A549 (cell line): ENCODE measurements at regions not wholly inside any gene's neighbourhood (a gene's known extent, or its start where the extent isn't known, plus 50 kb on each side); places are given as distances from the start of the nearest gene placed in this dataset.

Source experiments
- ATAC-seq, 2 experiments: fragments of 200-7000 bp in 1 of 2; fragments of >200 bp in 1 of 2; cut with Nextera tagmentation in 1 of 2; cut with Tn5 transposase in 1 of 2; 3 replicates each; pipeline versions ENCODE4 v1.8.0 to v1.9.1; 2018 to 2020; ENCODE audit warnings: mild to moderate bottlenecking in 1 of 2, moderate library complexity in 1 of 2
- CTCF ChIA-PET: fragments of 300-600 bp; sonication (Branson Sonifier 250); formaldehyde crosslinking; extraction: SDS; loops from one replicate; lab custom pipeline; 2021; ENCODE audit warnings: antibody characterized with exemption, inconsistent platforms; lab: Yijun Ruan, JAX
- POLR2A ChIA-PET: fragments of 350-600 bp; formaldehyde crosslinking; extraction: SDS; loops from one replicate; lab custom pipeline; 2021; ENCODE audit warnings: antibody characterized with exemption, inconsistent platforms; lab: Yijun Ruan, JAX
- DNase-seq, 2 experiments: peaks; one replicate each; pipeline versions ENCODE4 v3.0.0 to v3.0.0-alpha.2; 2011 to 2016; ENCODE audit warnings: low read depth in 1 of 2, low spot score in 1 of 2
- FAIRE-seq: peaks from 2 replicates; lab custom pipeline; 2011; peaks lifted over from hg19 to GRCh38; lab: Jason Lieb, UNC
- H3K27ac ChIP-seq, 2 experiments: fragments of >200 bp; sonication (Bioruptor Twin); formaldehyde crosslinking; 3 replicates each; pipeline ENCODE4 v1.5.1; 2016 to 2017
- H3K4me1 ChIP-seq: fragments of >200 bp; sonication (Bioruptor Twin); formaldehyde crosslinking; 3 replicates; pipeline ENCODE4 v1.6.1; 2016
- H3K4me2 ChIP-seq: fragments of >200 bp; sonication (Bioruptor Twin); formaldehyde crosslinking; 3 replicates; pipeline ENCODE4 v1.6.1; 2016
- H3K4me3 ChIP-seq: fragments of >200 bp; sonication (Bioruptor Twin); formaldehyde crosslinking; 3 replicates; pipeline ENCODE4 v1.5.1; 2016
- H3K9me3 ChIP-seq: fragments of >200 bp; sonication (Bioruptor Twin); formaldehyde crosslinking; 3 replicates; pipeline ENCODE4 v1.6.1; 2016
- BHLHE40 ChIP-seq: IDR thresholded peaks from 2 replicates; pipeline ENCODE4 v1.6.1; 2012; ENCODE audit warnings: low read depth, low read length, inconsistent platforms
- CBX2 ChIP-seq: fragments of 200-600 bp; sonication (generic); IDR thresholded peaks from 2 replicates; pipeline ENCODE4 v1.6.1; 2016; ENCODE audit warnings: low read depth, mild to moderate bottlenecking, borderline replicate concordance
- E2F6 ChIP-seq: IDR thresholded peaks from 2 replicates; pipeline ENCODE4 v1.6.1; 2012; ENCODE audit warnings: low read depth, borderline replicate concordance
- EHF ChIP-seq: fragments of 250-450 bp; sonication (Bioruptor Pico); IDR thresholded peaks from 2 replicates; pipeline ENCODE4 v1.5.0; 2020; ENCODE audit warnings: mild to moderate bottlenecking
- ELK1 ChIP-seq: fragments of 150-350 bp; IDR thresholded peaks from 2 replicates; pipeline ENCODE4 v1.6.1; 2014; ENCODE audit warnings: low read depth, mild to moderate bottlenecking, low read length
- FOSB ChIP-seq: fragments of 250-450 bp; sonication (Bioruptor Pico); IDR thresholded peaks from 2 replicates; pipeline ENCODE4 v1.5.0; 2020; ENCODE audit warnings: mild to moderate bottlenecking, moderate library complexity
- FOXS1 ChIP-seq: fragments of 250-450 bp; sonication (Bioruptor Pico); IDR thresholded peaks from 2 replicates; pipeline ENCODE4 v1.5.0; 2020; ENCODE audit warnings: mild to moderate bottlenecking, moderate library complexity
- HEYL ChIP-seq: fragments of 250-450 bp; sonication (Bioruptor Pico); IDR thresholded peaks from 2 replicates; pipeline ENCODE4 v1.8.0; 2021; ENCODE audit warnings: mild to moderate bottlenecking, moderate library complexity
- HOXA7 ChIP-seq: fragments of 250-450 bp; sonication (Bioruptor Pico); IDR thresholded peaks from 2 replicates; pipeline ENCODE4 v1.5.0; 2020; ENCODE audit warnings: mild to moderate bottlenecking, moderate library complexity
- JUN ChIP-seq, 2 experiments: fragments of >200 bp; sonication (Bioruptor Twin); formaldehyde crosslinking; IDR thresholded peaks; 2 replicates in 1 of 2; 3 replicates in 1 of 2; pipeline ENCODE4 v1.6.1; 2016 to 2017
- KDM1A ChIP-seq: fragments of 200-600 bp; sonication (generic); IDR thresholded peaks from 2 replicates; pipeline ENCODE4 v1.6.1; 2016; ENCODE audit warnings: low read depth, mild to moderate bottlenecking
- KDM5A ChIP-seq: fragments of 200-600 bp; sonication (generic); IDR thresholded peaks from 2 replicates; pipeline ENCODE4 v1.6.1; 2016; ENCODE audit warnings: antibody characterized with exemption, mild to moderate bottlenecking
- MAFK ChIP-seq: fragments of 450-650 bp; IDR thresholded peaks from 2 replicates; pipeline ENCODE4 v1.6.1; 2014; ENCODE audit not compliant: partially characterized antibody
- MYC ChIP-seq: IDR thresholded peaks from 2 replicates; pipeline ENCODE4 v1.6.1; 2012; ENCODE audit warnings: mild to moderate bottlenecking, inconsistent platforms, low read length, improper control_type of control experiment, borderline replicate concordance
- NR3C1 ChIP-seq: fragments of >200 bp; sonication (Bioruptor Twin); formaldehyde crosslinking; IDR thresholded peaks from 3 replicates; pipeline ENCODE4 v1.6.1; 2017
- POLR2AphosphoS2 ChIP-seq: conservative IDR thresholded peaks from 2 replicates; pipeline ENCODE4 v1.6.1; 2012; ENCODE audit warnings: low read length, improper control_type of control experiment, inconsistent platforms
- RAD21 ChIP-seq, 2 experiments: fragments of >200 bp in 1 of 2; sonication (Bioruptor Twin) in 1 of 2; formaldehyde crosslinking in 1 of 2; IDR thresholded peaks in 1 of 2; conservative IDR thresholded peaks in 1 of 2; 2 replicates in 1 of 2; 3 replicates in 1 of 2; pipeline ENCODE4 v1.6.1; 2012 to 2018; ENCODE audit warnings: inconsistent platforms in 1 of 2
- RCOR1 ChIP-seq: fragments of 150-350 bp; IDR thresholded peaks from 2 replicates; pipeline ENCODE4 v1.6.1; 2014; ENCODE audit warnings: antibody characterized with exemption, low read length, low read depth
- REST ChIP-seq: fragments of 200-600 bp; sonication (generic); IDR thresholded peaks from 2 replicates; pipeline ENCODE4 v1.6.1; 2016; ENCODE audit warnings: antibody characterized with exemption, mild to moderate bottlenecking, moderate library complexity
- RNF2 ChIP-seq: fragments of 200-600 bp; sonication (generic); IDR thresholded peaks from 2 replicates; pipeline ENCODE4 v1.6.1; 2016; ENCODE audit warnings: low read depth, mild to moderate bottlenecking, antibody characterized with exemption, moderate library complexity, borderline replicate concordance
- SREBF2 ChIP-seq: fragments of 450-650 bp; IDR thresholded peaks from 2 replicates; pipeline ENCODE4 v1.6.1; 2014; ENCODE audit warnings: mild to moderate bottlenecking, moderate library complexity
- TFCP2L1 ChIP-seq: fragments of 250-450 bp; sonication (Bioruptor Pico); IDR thresholded peaks from 2 replicates; pipeline ENCODE4 v1.5.0; 2021; ENCODE audit warnings: mild to moderate bottlenecking
- TP53 ChIP-seq: fragments of 250-450 bp; sonication (Bioruptor Pico); IDR thresholded peaks from 2 replicates; pipeline ENCODE4 v1.5.0; 2021; ENCODE audit warnings: mild to moderate bottlenecking, moderate library complexity
- USF2 ChIP-seq: fragments of 450-650 bp; IDR thresholded peaks from 2 replicates; pipeline ENCODE4 v1.6.1; 2014; ENCODE audit warnings: antibody characterized with exemption
- ZC3H11A ChIP-seq: fragments of 450-650 bp; IDR thresholded peaks from 2 replicates; pipeline ENCODE4 v1.6.1; 2014; ENCODE audit warnings: antibody characterized with exemption, mild to moderate bottlenecking
- ZNF302 ChIP-seq: fragments of 250-450 bp; sonication (Bioruptor Pico); IDR thresholded peaks from 2 replicates; pipeline ENCODE4 v1.9.0; 2021; ENCODE audit warnings: inconsistent platforms, mild to moderate bottlenecking, moderate library complexity
- ZSCAN20 ChIP-seq: fragments of 250-450 bp; sonication (Bioruptor Pico); IDR thresholded peaks from 2 replicates; pipeline ENCODE4 v1.8.0; 2022; ENCODE audit warnings: mild to moderate bottlenecking, moderate library complexity
- WGBS: methylation state at CpG from one replicate; pipeline ENCODE4 v1.1.6; 2017; ENCODE audit errors: missing lambda C conversion rate; 5-methylcytosine and 5-hydroxymethylcytosine counted together

GRCh38 chr5:18699681-18700080 lies 1065.4 kb downstream of the TAF11L14 start:
- TF ChIP-seq MYC (no peak), TFCP2L1 (CRISPR knock-in tag) (no peak), RNF2 (no peak), MAFK (no peak), HOXA7 (CRISPR knock-in tag) (no peak), SREBF2 (no peak), E2F6 (no peak), CBX2 (no peak), TP53 (no peak), ZSCAN20 (CRISPR knock-in tag) (no peak), REST (no peak), POLR2AphosphoS2 (no peak), USF2 (no peak), FOXS1 (no peak), FOSB (CRISPR knock-in tag) (no peak), JUN (IDR thresholded peaks at IDR 0.05) (no peak), BHLHE40 (no peak)
- ATAC-seq = no peak
- Histone ChIP-seq H3K9me3 (no peaks in the 10 kb centered on the region), H3K4me1 (no peaks in the 10 kb centered on the region), H3K27ac (no peak overlapping the region), H3K4me2 (no peak overlapping the region), H3K4me3 (no peak overlapping the region)
- WGBS = 3% methylated on average over 1 of the region's 1 CpG
- FAIRE-seq = no peak
- CTCF ChIA-PET = interaction anchor here (0.6 to 3.9 kb wide), 13 partner anchors 9 to 316 kb away, joined by 3 to 34 read pairs (median 3); no protein-coding TSS in a partner anchor
- POLR2A ChIA-PET = no interaction called here
- no peak for DNase-seq

GRCh38 chr5:18702821-18703220 lies 1068.6 kb downstream of the TAF11L14 start:
- Histone ChIP-seq H3K4me2 (no peak overlapping the region), H3K4me3 (no peak overlapping the region), H3K4me1 (no peaks in the 10 kb centered on the region), H3K27ac (no peak overlapping the region), H3K9me3 (no peaks in the 10 kb centered on the region)
- CTCF ChIA-PET = interaction anchor here (1.0 kb wide), 1 partner anchor 309 kb away, joined by 3 read pairs; no protein-coding TSS in a partner anchor
- POLR2A ChIA-PET = no interaction called here
- no peak for ATAC-seq
- TF ChIP-seq HOXA7 (CRISPR knock-in tag) = no peak
- TF ChIP-seq CBX2 = no peak
- TF ChIP-seq ELK1 = no peak
- TF ChIP-seq POLR2AphosphoS2 = no peak
- TF ChIP-seq NR3C1 = no peak
- no peak for TF ChIP-seq RNF2
- no peak for TF ChIP-seq RCOR1
- TF ChIP-seq JUN (IDR thresholded peaks at IDR 0.05) = no peak
- TF ChIP-seq EHF = no peak
- no peak for TF ChIP-seq KDM5A
- TF ChIP-seq HEYL (CRISPR knock-in tag) = no peak
- no peak for TF ChIP-seq RAD21 (conservative IDR thresholded peaks at IDR 0.05 in 1 of 2, IDR thresholded peaks at IDR 0.05 in 1 of 2)
- TF ChIP-seq ZC3H11A = no peak
- TF ChIP-seq ZNF302 (CRISPR knock-in tag) = no peak
- no peak for TF ChIP-seq KDM1A
- FAIRE-seq = no peak
- no peak for DNase-seq
- 9% methylated on average over 1 of the region's 1 CpG for WGBS
